Suprapubic skin (tissue), 4 donors: ENCODE measurements at regions not wholly inside any gene's neighbourhood (a gene's known extent, or its start where the extent isn't known, plus 50 kb on each side); places are given as distances from the start of the nearest gene placed in this dataset.

Experiments
- EP300 ChIP-seq: sonication (generic); formaldehyde crosslinking; IDR thresholded peaks from one replicate; pipeline ENCODE4 v1.6.1; 2017; ENCODE audit warnings: antibody characterized with exemption
- POLR2AphosphoS5 ChIP-seq, 3 donors: sonication (generic); formaldehyde crosslinking; IDR thresholded peaks; one replicate each; pipeline ENCODE4 v1.6.1; 2017; ENCODE audit warnings: antibody characterized with exemption in 3 of 3
- TF ChIP-seq, protein P1 (sequence below), 2 donors: fragments of 200-600 bp in 1 of 2; fragments of 450-650 bp in 1 of 2; sonication (generic) in 1 of 2; IDR thresholded peaks; one replicate each; pipeline ENCODE4 v1.5.1; 2016 to 2019; ENCODE audit warnings: antibody characterized with exemption in 2 of 2, mild to moderate bottlenecking in 1 of 2, moderate library complexity in 1 of 2

DNA sequence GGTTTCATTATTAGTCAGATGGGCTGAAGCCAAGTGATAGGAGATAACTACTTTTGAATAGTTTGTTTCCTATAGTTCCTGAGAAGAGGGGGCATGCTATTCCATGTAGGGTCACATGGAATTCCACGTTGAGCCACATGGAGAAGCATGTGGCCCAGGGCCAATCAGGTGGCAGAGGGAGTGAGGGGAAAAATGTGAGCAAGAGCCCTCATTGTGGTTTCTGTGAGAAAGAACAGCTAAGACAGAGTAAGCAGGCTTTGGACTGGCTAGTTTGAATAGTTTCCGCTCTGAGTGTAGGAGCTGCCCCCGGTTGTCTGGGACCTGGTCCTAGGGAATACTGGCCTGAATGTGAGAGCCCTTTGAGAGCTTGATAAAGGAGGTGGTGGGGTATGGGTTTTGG is 69.9 kb upstream of the CNTNAP4 start:
- TF ChIP-seq, protein P1, sequence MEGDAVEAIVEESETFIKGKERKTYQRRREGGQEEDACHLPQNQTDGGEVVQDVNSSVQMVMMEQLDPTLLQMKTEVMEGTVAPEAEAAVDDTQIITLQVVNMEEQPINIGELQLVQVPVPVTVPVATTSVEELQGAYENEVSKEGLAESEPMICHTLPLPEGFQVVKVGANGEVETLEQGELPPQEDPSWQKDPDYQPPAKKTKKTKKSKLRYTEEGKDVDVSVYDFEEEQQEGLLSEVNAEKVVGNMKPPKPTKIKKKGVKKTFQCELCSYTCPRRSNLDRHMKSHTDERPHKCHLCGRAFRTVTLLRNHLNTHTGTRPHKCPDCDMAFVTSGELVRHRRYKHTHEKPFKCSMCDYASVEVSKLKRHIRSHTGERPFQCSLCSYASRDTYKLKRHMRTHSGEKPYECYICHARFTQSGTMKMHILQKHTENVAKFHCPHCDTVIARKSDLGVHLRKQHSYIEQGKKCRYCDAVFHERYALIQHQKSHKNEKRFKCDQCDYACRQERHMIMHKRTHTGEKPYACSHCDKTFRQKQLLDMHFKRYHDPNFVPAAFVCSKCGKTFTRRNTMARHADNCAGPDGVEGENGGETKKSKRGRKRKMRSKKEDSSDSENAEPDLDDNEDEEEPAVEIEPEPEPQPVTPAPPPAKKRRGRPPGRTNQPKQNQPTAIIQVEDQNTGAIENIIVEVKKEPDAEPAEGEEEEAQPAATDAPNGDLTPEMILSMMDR (IDR thresholded peaks at IDR 0.05): no peak
- TF ChIP-seq EP300 (no peak), POLR2AphosphoS5 (IDR thresholded peaks at IDR 0.05) (no peak)
